ENCODE measurements at regions not wholly inside any gene's neighbourhood (a gene's known extent, or its start where the extent isn't known, plus 50 kb on each side); places are given as distances from the start of the nearest gene placed in this dataset.

GRCh38 chrX:16458208-16458607 is 191.8 kb upstream of the S100G start:
- intact Hi-C loops (cut with micrococcal nuclease; ENCODE audit: unreplicated experiment) (no loop called here), in situ Hi-C loops (cut with HindIII; ENCODE audit: low pct_unique_long_range_greater_than_20kb, low sequenced_read_pairs) (no loop called here)
- no peak overlapping the region for H3K27ac ChIP-seq (ENCODE audit: low read length)
- no peaks in the 10 kb centered on the region for H3K4me1 ChIP-seq (ENCODE audit: control insufficient read depth, insufficient read depth, low read length)
- H3K36me3 ChIP-seq (ENCODE audit: control insufficient read depth, insufficient read depth, low read length) = no peaks in the 10 kb centered on the region
- no peaks in the 10 kb centered on the region for H3K27me3 ChIP-seq (ENCODE audit: control insufficient read depth, insufficient read depth, low read length)
- ATAC-seq = no peak
- no TSS peak for BruUV-seq (replicated peaks)
- H3K9me3 ChIP-seq (ENCODE audit: control insufficient read depth, insufficient read depth, low read depth, low read length) = no peaks in the 10 kb centered on the region
- TF ChIP-seq TCF7L2 (IDR thresholded peaks at IDR 0.05; ENCODE audit: low read depth, low read length) (no peak), CTCF (IDR thresholded peaks at IDR 0.05) (no peak), POLR2AphosphoS5 (IDR thresholded peaks at IDR 0.05; ENCODE audit: low read depth, low read length) (no peak), SIN3A (IDR thresholded peaks at IDR 0.05; ENCODE audit: borderline replicate concordance, insufficient read depth, low read depth, low read length) (no peak), REST (IDR thresholded peaks at IDR 0.05; ENCODE audit: insufficient read depth in 1 of 2, low read depth in 2 of 2, low read length in 1 of 2) (no peak)
- ChIA-PET POLR2A (no interaction called here), CTCF (no interaction called here)
- DNase-seq (ENCODE audit: low read depth, low spot score) = no peak
- H3K4me3 ChIP-seq (ENCODE audit: low read depth in 2 of 2, low read length in 2 of 2) = no peak overlapping the region

GRCh38 chrX:16459008-16459407 is 190.9 kb upstream of the S100G start:
- Histone ChIP-seq H3K4me3 (ENCODE audit: low read depth in 2 of 2, low read length in 2 of 2) (no peak overlapping the region), H3K27me3 (ENCODE audit: control insufficient read depth, insufficient read depth, low read length) (no peaks in the 10 kb centered on the region), H3K36me3 (ENCODE audit: control insufficient read depth, insufficient read depth, low read length) (no peaks in the 10 kb centered on the region), H3K9me3 (ENCODE audit: control insufficient read depth, insufficient read depth, low read depth, low read length) (no peaks in the 10 kb centered on the region), H3K27ac (ENCODE audit: low read length) (no peak overlapping the region), H3K4me1 (ENCODE audit: control insufficient read depth, insufficient read depth, low read length) (no peaks in the 10 kb centered on the region)
- in situ Hi-C loops (cut with HindIII; ENCODE audit: low pct_unique_long_range_greater_than_20kb, low sequenced_read_pairs) (no loop called here), intact Hi-C loops (cut with micrococcal nuclease; ENCODE audit: unreplicated experiment) (no loop called here)
- BruUV-seq (replicated peaks) = no TSS peak
- ChIA-PET CTCF (no interaction called here), POLR2A (no interaction called here)
- DNase-seq (ENCODE audit: low read depth, low spot score) (no peak), ATAC-seq (no peak)
- no peak for TF ChIP-seq CTCF (IDR thresholded peaks at IDR 0.05)
- no peak for TF ChIP-seq SIN3A (IDR thresholded peaks at IDR 0.05; ENCODE audit: borderline replicate concordance, insufficient read depth, low read depth, low read length)
- TF ChIP-seq POLR2AphosphoS5 (IDR thresholded peaks at IDR 0.05; ENCODE audit: low read depth, low read length) = no peak
- TF ChIP-seq TCF7L2 (IDR thresholded peaks at IDR 0.05; ENCODE audit: low read depth, low read length) = no peak
- no peak for TF ChIP-seq REST (IDR thresholded peaks at IDR 0.05; ENCODE audit: insufficient read depth in 1 of 2, low read depth in 2 of 2, low read length in 1 of 2)
